ENCODE measurements at regions not wholly inside any gene's neighbourhood (a gene's known extent, or its start where the extent isn't known, plus 50 kb on each side); places are given as distances from the start of the nearest gene placed in this dataset.

DNA sequence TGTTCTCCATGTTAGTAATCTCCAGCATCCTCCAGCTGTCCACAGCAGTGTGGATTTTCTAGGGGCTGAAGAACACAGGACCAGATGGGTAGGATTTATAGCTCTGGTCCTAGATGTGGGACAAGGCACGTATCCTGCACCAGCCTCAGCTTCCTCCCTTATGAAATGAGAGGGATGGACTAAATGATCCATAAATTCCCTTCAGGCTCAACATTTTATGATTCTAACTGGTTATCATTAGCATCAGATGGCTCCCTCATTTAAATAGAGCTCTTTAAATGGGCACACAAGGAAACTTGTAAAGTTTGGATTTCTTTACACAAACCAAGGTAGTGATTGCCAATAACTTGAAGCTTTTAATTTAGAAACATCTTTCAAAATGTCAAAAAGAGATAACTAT is 97.7 kb downstream of the ESM1 start:
- TF ChIP-seq, protein P1, sequence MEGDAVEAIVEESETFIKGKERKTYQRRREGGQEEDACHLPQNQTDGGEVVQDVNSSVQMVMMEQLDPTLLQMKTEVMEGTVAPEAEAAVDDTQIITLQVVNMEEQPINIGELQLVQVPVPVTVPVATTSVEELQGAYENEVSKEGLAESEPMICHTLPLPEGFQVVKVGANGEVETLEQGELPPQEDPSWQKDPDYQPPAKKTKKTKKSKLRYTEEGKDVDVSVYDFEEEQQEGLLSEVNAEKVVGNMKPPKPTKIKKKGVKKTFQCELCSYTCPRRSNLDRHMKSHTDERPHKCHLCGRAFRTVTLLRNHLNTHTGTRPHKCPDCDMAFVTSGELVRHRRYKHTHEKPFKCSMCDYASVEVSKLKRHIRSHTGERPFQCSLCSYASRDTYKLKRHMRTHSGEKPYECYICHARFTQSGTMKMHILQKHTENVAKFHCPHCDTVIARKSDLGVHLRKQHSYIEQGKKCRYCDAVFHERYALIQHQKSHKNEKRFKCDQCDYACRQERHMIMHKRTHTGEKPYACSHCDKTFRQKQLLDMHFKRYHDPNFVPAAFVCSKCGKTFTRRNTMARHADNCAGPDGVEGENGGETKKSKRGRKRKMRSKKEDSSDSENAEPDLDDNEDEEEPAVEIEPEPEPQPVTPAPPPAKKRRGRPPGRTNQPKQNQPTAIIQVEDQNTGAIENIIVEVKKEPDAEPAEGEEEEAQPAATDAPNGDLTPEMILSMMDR (conservative IDR thresholded peaks at IDR 0.05), result no peak
- no peak for TF ChIP-seq ZFX (IDR thresholded peaks at IDR 0.05)
